OCI-LY7 (cell line): ENCODE measurements at regions not wholly inside any gene's neighbourhood (a gene's known extent, or its start where the extent isn't known, plus 50 kb on each side); places are given as distances from the start of the nearest gene placed in this dataset.

Experiments used
- BruUV-seq: library from RNA; stranded (reverse); fragments of 400-500 nt; replicated peaks from 2 replicates; lab custom pipeline; 2021; lab: Mats Ljungman, UMichigan
- CTCF ChIA-PET: fragments of 300-600 bp; sonication (Branson Sonifier 250); formaldehyde crosslinking; loops from one replicate; lab custom pipeline; 2022; ENCODE audit warnings: antibody characterized with exemption; ENCODE audit not compliant: unreplicated experiment; lab: Charles Lee
- POLR2A ChIA-PET: fragments of 300-600 bp; sonication (Branson Sonifier 250); formaldehyde crosslinking; loops from one replicate; lab custom pipeline; 2022; ENCODE audit warnings: antibody characterized with exemption; lab: Charles Lee
- DNase-seq: peaks from one replicate; pipeline ENCODE4 v3.0.0-alpha.2; 2015; ENCODE audit warnings: low spot score
- H2AFZ ChIP-seq: fragments of 200-600 bp; sonication (generic), shearing (Covaris generic); 2 replicates; pipeline ENCODE4 v1.6.1; 2014; ENCODE audit warnings: mild to moderate bottlenecking, antibody characterized with exemption, low read length, moderate library complexity
- H3K27ac ChIP-seq: fragments of 200-600 bp; sonication (generic); 2 replicates; pipeline ENCODE4 v1.5.1; 2014; ENCODE audit warnings: mixed run types, low read depth, mild to moderate bottlenecking, moderate library complexity, low read length, inconsistent platforms; ENCODE audit not compliant: poor library complexity, severe bottlenecking
- H3K36me3 ChIP-seq: fragments of 200-600 bp; sonication (generic); 2 replicates; pipeline ENCODE4 v1.6.1; 2014; ENCODE audit warnings: mild to moderate bottlenecking, antibody characterized with exemption, low read length, moderate library complexity, mixed read lengths; ENCODE audit not compliant: insufficient read depth
- H3K4me1 ChIP-seq: fragments of 200-600 bp; sonication (generic); 2 replicates; pipeline ENCODE4 v1.5.1; 2014; ENCODE audit warnings: mild to moderate bottlenecking, low read length; ENCODE audit not compliant: insufficient read depth, poor library complexity, severe bottlenecking
- H3K4me2 ChIP-seq: fragments of 200-600 bp; sonication (generic); 2 replicates; pipeline ENCODE4 v1.6.1; 2014; ENCODE audit warnings: mild to moderate bottlenecking, low read length
- H3K4me3 ChIP-seq: fragments of 200-600 bp; sonication (generic); 2 replicates; pipeline ENCODE4 v1.5.1; 2014; ENCODE audit warnings: mild to moderate bottlenecking, low read depth, low read length; ENCODE audit not compliant: poor library complexity, severe bottlenecking
- H3K79me2 ChIP-seq: fragments of 200-600 bp; sonication (generic); 2 replicates; pipeline ENCODE4 v1.6.1; 2016; ENCODE audit warnings: low read depth, mild to moderate bottlenecking, low read length, moderate library complexity, mixed read lengths; ENCODE audit not compliant: insufficient read depth
- H3K9me2 ChIP-seq: fragments of 200-600 bp; sonication (generic); 2 replicates; pipeline ENCODE4 v1.6.1; 2016; ENCODE audit warnings: mild to moderate bottlenecking, low read length, mixed read lengths; ENCODE audit not compliant: insufficient read depth
- H3K9me3 ChIP-seq: fragments of 200-600 bp; sonication (generic); 2 replicates; pipeline ENCODE4 v1.6.1; 2014; ENCODE audit warnings: mild to moderate bottlenecking, mixed run types, low read length, mixed read lengths
- H4K20me1 ChIP-seq: fragments of 200-600 bp; sonication (generic); 2 replicates; pipeline ENCODE4 v1.6.1; 2014; ENCODE audit warnings: mild to moderate bottlenecking, antibody characterized with exemption, low read length, moderate library complexity, mixed read lengths; ENCODE audit not compliant: insufficient read depth
- EZH2phosphoT487 ChIP-seq: fragments of 200-600 bp; sonication (generic); IDR thresholded peaks from 2 replicates; pipeline ENCODE4 v1.6.1; 2018; ENCODE audit warnings: low read depth, borderline replicate concordance, mild to moderate bottlenecking, mixed run types, antibody characterized with exemption, low read length, moderate library complexity, mixed read lengths
- intact Hi-C: fragments of 100-400 bp; cut with micrococcal nuclease; formaldehyde crosslinking; loops from one replicate; pipeline ENCODE4 v1.10.0; 2022; ENCODE audit not compliant: unreplicated experiment
- TF ChIP-seq, protein P1 (sequence below): fragments of 200-600 bp; sonication (generic); conservative IDR thresholded peaks from 2 replicates; pipeline ENCODE4 v1.5.1; 2014; ENCODE audit warnings: mild to moderate bottlenecking, antibody characterized with exemption, low read length, moderate library complexity, mixed read lengths

DNA sequence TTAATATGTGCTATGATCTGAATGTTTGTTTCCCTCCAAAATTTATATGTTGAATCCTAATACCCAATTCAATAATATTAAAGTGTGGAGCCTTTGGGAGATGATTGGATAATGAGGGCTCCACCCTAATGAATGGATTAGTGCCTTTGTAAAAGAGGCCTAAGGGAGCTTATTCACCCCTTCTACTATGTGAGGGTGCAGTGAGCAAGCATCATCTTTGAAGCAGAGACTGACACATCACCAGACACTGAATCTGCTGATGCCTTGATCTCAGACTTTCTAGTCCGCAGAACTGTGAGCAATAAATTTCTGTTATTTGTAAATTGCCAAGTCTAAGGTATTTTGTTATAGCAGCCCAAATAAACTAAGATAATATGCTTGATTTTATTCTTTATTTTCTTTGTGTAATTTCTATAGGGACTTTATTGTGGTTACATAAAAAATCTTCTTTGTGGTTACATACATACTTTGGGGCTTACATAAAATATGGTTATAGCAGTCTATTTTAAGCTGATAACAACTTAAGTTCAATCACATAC, 131.1 kb upstream of the SLC38A2 start:
- no TSS peak for BruUV-seq
- no peaks in the 10 kb centered on the region for H3K4me1 ChIP-seq
- H3K9me2 ChIP-seq: no peaks in the 10 kb centered on the region
- intact Hi-C loops: no loop called here
- no peak overlapping the region for H3K27ac ChIP-seq
- no peaks in the 10 kb centered on the region for H3K79me2 ChIP-seq
- ChIA-PET POLR2A (no interaction called here), CTCF (no interaction called here)
- peaks cover 15% of the 10 kb centered on the region; the same call in 1 of the 2 replicates for H3K9me3 ChIP-seq
- TF ChIP-seq, protein P1, sequence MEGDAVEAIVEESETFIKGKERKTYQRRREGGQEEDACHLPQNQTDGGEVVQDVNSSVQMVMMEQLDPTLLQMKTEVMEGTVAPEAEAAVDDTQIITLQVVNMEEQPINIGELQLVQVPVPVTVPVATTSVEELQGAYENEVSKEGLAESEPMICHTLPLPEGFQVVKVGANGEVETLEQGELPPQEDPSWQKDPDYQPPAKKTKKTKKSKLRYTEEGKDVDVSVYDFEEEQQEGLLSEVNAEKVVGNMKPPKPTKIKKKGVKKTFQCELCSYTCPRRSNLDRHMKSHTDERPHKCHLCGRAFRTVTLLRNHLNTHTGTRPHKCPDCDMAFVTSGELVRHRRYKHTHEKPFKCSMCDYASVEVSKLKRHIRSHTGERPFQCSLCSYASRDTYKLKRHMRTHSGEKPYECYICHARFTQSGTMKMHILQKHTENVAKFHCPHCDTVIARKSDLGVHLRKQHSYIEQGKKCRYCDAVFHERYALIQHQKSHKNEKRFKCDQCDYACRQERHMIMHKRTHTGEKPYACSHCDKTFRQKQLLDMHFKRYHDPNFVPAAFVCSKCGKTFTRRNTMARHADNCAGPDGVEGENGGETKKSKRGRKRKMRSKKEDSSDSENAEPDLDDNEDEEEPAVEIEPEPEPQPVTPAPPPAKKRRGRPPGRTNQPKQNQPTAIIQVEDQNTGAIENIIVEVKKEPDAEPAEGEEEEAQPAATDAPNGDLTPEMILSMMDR: no peak
- no peak for TF ChIP-seq EZH2phosphoT487
- no peak for DNase-seq
- H2AFZ ChIP-seq: no peak overlapping the region
- H3K4me2 ChIP-seq: no peak overlapping the region
- H3K36me3 ChIP-seq: no peaks in the 10 kb centered on the region
- H4K20me1 ChIP-seq: no peaks in the 10 kb centered on the region
- no peak overlapping the region for H3K4me3 ChIP-seq

DNA sequence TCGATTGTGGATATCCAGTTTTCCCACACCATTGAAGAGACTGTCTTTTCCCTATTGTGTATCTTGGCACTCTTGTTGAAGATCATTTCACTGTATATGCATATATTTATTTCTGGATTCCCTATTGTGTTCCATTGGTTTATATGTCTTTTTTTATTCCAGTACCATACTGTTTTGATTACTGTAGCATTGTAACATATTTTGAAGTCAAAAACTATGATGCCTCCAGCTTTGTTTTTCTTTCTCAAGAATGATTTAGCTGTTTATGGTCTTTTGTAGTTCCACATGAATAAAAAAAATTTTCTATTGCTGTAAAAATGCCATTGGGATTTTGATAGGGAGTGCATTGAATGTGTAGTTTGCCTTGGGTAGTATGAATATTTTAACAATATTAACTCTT, 128.1 kb upstream of the SLC38A2 start:
- CTCF ChIA-PET: no interaction called here
- TF ChIP-seq, protein P1: no peak
- TF ChIP-seq EZH2phosphoT487: no peak

DNA sequence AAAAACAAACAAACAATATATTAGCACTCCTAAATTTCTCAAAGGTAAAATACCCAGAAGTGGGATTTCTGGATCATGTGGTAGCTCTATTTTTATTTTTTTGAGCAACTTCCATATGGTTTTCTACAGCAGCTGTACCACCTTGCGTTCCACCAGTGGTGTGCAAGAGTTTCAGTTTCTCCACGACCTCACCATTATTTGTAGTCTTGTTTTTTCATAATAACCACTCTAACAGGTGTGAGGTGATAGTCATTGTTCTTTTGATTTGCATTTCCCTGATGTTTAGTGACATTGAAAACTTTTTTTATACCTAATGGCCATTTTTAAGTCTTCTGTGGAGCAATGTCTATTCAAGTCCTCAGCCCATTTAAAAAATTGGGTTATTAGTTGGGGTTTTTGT, 127.3 kb upstream of the SLC38A2 start:
- POLR2A ChIA-PET: interaction anchor here (0.6 to 0.7 kb wide), 2 partner anchors 98 to 272 kb away, joined by 3 read pairs; no protein-coding TSS in a partner anchor
- Histone ChIP-seq H2AFZ (no peak overlapping the region), H3K9me3 (peaks cover 11% of the 10 kb centered on the region; the same call in 1 of the 2 replicates), H3K36me3 (no peaks in the 10 kb centered on the region), H4K20me1 (no peaks in the 10 kb centered on the region), H3K4me1 (no peaks in the 10 kb centered on the region), H3K9me2 (no peaks in the 10 kb centered on the region), H3K4me3 (no peak overlapping the region), H3K27ac (no peak overlapping the region), H3K4me2 (no peak overlapping the region), H3K79me2 (no peaks in the 10 kb centered on the region)
- CTCF ChIA-PET: no interaction called here
- TF ChIP-seq EZH2phosphoT487: no peak
- TF ChIP-seq, protein P1: no peak
- no TSS peak for BruUV-seq
- intact Hi-C loops: no loop called here
- DNase-seq: no peak

More for the DNA sequence above, 128.1 kb upstream of the SLC38A2 start:
- DNase-seq: no peak
- H3K9me3 ChIP-seq: peaks cover 11% of the 10 kb centered on the region; the same call in 1 of the 2 replicates
- no peak overlapping the region for H3K27ac ChIP-seq
- POLR2A ChIA-PET: no interaction called here
- intact Hi-C loops: no loop called here
- BruUV-seq: no TSS peak
- H3K4me1 ChIP-seq: no peaks in the 10 kb centered on the region
- H4K20me1 ChIP-seq: no peaks in the 10 kb centered on the region
- no peak overlapping the region for H2AFZ ChIP-seq
- no peaks in the 10 kb centered on the region for H3K9me2 ChIP-seq
- H3K79me2 ChIP-seq: no peaks in the 10 kb centered on the region
- no peak overlapping the region for H3K4me3 ChIP-seq
- no peaks in the 10 kb centered on the region for H3K36me3 ChIP-seq
- H3K4me2 ChIP-seq: no peak overlapping the region
